Breast epithelium (tissue), 3 donors: ENCODE measurements at regions not wholly inside any gene's neighbourhood (a gene's known extent, or its start where the extent isn't known, plus 50 kb on each side); places are given as distances from the start of the nearest gene placed in this dataset.

ENCODE experiments used
- POLR2A ChIP-seq: fragments of 450-650 bp; IDR thresholded peaks from one replicate; pipeline ENCODE4 v1.6.1; 2016; ENCODE audit warnings: antibody characterized with exemption, mild to moderate bottlenecking, moderate library complexity
- TF ChIP-seq, protein P1 (sequence below), 3 donors: fragments of 450-650 bp; IDR thresholded peaks; one replicate each; pipeline ENCODE4 v1.5.1; 2016 to 2017; ENCODE audit warnings: antibody characterized with exemption in 3 of 3, mild to moderate bottlenecking in 3 of 3, moderate library complexity in 3 of 3

DNA sequence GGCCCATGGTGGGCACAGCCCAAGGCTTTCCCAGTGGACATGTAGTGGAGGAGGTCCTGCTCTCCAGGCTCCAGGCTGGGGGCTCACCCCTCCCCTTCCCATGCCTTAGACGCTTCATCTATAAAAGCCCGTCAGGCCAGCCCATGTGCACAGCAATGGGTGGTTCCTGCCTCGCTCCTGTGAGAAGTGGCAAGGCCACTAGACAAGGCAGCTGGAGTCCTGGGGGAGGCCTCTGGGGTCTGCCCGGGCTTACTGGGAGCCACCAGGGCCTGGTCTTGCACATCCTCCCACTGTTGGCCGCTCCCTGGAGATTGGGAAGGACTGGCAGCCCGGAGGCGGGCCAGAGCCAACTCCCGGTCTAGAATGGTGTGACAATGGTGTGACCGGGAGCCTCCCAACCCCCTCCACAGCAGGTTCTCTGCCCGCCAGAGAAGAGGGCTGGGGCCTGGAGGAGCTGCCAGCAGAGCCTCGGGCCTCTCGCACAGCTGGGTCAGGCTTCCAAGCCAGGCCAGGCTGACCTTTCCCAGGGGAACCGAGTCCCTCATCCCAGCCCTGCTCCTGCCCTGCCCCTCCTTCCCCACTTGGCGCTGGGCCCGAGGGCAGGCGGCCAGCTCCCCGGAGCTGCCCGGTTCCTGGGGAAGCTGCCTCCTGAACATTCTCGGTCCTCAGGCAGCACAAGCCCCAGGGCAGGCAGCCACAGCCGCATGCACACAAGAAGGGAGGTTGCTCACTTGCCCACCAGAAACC, 97.9 kb downstream of the RFLNA start:
- TF ChIP-seq, protein P1, sequence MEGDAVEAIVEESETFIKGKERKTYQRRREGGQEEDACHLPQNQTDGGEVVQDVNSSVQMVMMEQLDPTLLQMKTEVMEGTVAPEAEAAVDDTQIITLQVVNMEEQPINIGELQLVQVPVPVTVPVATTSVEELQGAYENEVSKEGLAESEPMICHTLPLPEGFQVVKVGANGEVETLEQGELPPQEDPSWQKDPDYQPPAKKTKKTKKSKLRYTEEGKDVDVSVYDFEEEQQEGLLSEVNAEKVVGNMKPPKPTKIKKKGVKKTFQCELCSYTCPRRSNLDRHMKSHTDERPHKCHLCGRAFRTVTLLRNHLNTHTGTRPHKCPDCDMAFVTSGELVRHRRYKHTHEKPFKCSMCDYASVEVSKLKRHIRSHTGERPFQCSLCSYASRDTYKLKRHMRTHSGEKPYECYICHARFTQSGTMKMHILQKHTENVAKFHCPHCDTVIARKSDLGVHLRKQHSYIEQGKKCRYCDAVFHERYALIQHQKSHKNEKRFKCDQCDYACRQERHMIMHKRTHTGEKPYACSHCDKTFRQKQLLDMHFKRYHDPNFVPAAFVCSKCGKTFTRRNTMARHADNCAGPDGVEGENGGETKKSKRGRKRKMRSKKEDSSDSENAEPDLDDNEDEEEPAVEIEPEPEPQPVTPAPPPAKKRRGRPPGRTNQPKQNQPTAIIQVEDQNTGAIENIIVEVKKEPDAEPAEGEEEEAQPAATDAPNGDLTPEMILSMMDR (IDR thresholded peaks at IDR 0.05): no peak
- no peak for TF ChIP-seq POLR2A
